B cell (primary cell): ENCODE measurements at regions not wholly inside any gene's neighbourhood (a gene's known extent, or its start where the extent isn't known, plus 50 kb on each side); places are given as distances from the start of the nearest gene placed in this dataset.

Experiments
- ATAC-seq: fragments of 200-7000 bp; cut with Tn5 transposase; one replicate; pipeline ENCODE4 v1.10.0; 2021; ENCODE audit warnings: low read depth, mild to moderate bottlenecking, moderate number of reproducible peaks, moderate library complexity
- CTCF ChIA-PET: fragments of 350-600 bp; sonication (Branson Sonifier 250); formaldehyde crosslinking; loops from one replicate; lab custom pipeline; 2021; ENCODE audit warnings: antibody characterized with exemption, inconsistent platforms; lab: Charles Lee
- POLR2A ChIA-PET: fragments of 350-600 bp; sonication (Branson Sonifier 250); formaldehyde crosslinking; loops from one replicate; lab custom pipeline; 2021; ENCODE audit warnings: antibody characterized with exemption; lab: Charles Lee
- DNase-seq: peaks from one replicate; pipeline ENCODE4 v3.0.0; 2013
- H2AFZ ChIP-seq: 2 replicates; pipeline ENCODE4 v1.6.1; 2012; ENCODE audit warnings: mild to moderate bottlenecking, low read depth, low read length; ENCODE audit not compliant: insufficient read depth, poor library complexity, severe bottlenecking
- H3K27ac ChIP-seq, 2 donors: 1 replicate in 1 of 2; 2 replicates in 1 of 2; pipeline ENCODE4 v1.5.1; 2012 to 2013; ENCODE audit warnings: low read length in 2 of 2, mild to moderate bottlenecking in 2 of 2, moderate library complexity in 1 of 2
- H3K27me3 ChIP-seq, 4 experiments: fragments of 200-600 bp in 1 of 4; sonication (generic) in 1 of 4; replicated peaks in 1 of 4; 1 replicate in 2 of 4; 2 replicates in 2 of 4; pipeline versions ENCODE4 v1.6.1 to v1.7.0; 2013 to 2016; ENCODE audit warnings: low read length in 3 of 4, mild to moderate bottlenecking in 2 of 4, mixed read lengths in 1 of 4, moderate library complexity in 1 of 4; ENCODE audit not compliant: insufficient read depth in 4 of 4, control insufficient read depth in 3 of 4; ENCODE audit errors: control extremely low read depth in 1 of 4
- H3K36me3 ChIP-seq, 2 experiments: replicated peaks in 1 of 2; 1 replicate in 1 of 2; 2 replicates in 1 of 2; pipeline versions ENCODE4 v1.6.1 to v1.7.1; 2013; ENCODE audit warnings: low read length in 1 of 2; ENCODE audit not compliant: insufficient read depth in 2 of 2, control insufficient read depth in 1 of 2; ENCODE audit errors: control extremely low read depth in 1 of 2, extremely low read depth in 1 of 2
- H3K4me1 ChIP-seq, 2 donors: fragments of 200-600 bp in 1 of 2; sonication (generic) in 1 of 2; 1 replicate in 1 of 2; 2 replicates in 1 of 2; pipeline versions ENCODE4 v1.5.1 to v1.6.1; 2013 to 2017; ENCODE audit warnings: low read length in 2 of 2; ENCODE audit not compliant: control insufficient read depth in 2 of 2, insufficient read depth in 2 of 2
- H3K4me2 ChIP-seq: replicated peaks from 2 replicates; pipeline ENCODE3; 2012; ENCODE audit warnings: mild to moderate bottlenecking, low read depth, low read length; ENCODE audit not compliant: poor library complexity, severe bottlenecking
- H3K4me3 ChIP-seq, 5 experiments: fragments of 200-600 bp in 1 of 5; sonication (generic) in 1 of 5; 1 replicate in 3 of 5; 2 replicates in 2 of 5; pipeline versions ENCODE4 v1.5.1 to v1.7.0; 2011 to 2016; ENCODE audit warnings: low read length in 4 of 5, mild to moderate bottlenecking in 4 of 5, low read depth in 2 of 5, control low read depth in 1 of 5, moderate library complexity in 1 of 5; ENCODE audit not compliant: insufficient read depth in 1 of 5; ENCODE audit errors: control extremely low read depth in 1 of 5, extremely low read depth in 1 of 5
- H3K79me2 ChIP-seq: fragments of 200-600 bp; sonication (generic); one replicate; pipeline ENCODE4 v1.6.0; 2016; ENCODE audit warnings: low read length; ENCODE audit not compliant: control insufficient read depth, insufficient read depth
- H3K9ac ChIP-seq: fragments of 200-600 bp; sonication (generic); 2 replicates; pipeline ENCODE4 v1.6.1; 2017; ENCODE audit warnings: mild to moderate bottlenecking, low read length, moderate library complexity
- H3K9me3 ChIP-seq, 3 donors: one replicate each; pipeline versions ENCODE4 v1.6.1 to v1.7.1; 2013; ENCODE audit warnings: low read length in 2 of 3; ENCODE audit not compliant: control insufficient read depth in 2 of 3, insufficient read depth in 1 of 3; ENCODE audit errors: control extremely low read depth in 1 of 3
- H4K20me1 ChIP-seq: 2 replicates; pipeline ENCODE4 v1.6.0; 2012; ENCODE audit warnings: mild to moderate bottlenecking, low read length; ENCODE audit not compliant: insufficient read depth, control insufficient read depth, poor library complexity, severe bottlenecking
- H3K27ac Mint-ChIP-seq: one replicate; pipeline ENCODE4 v1.8.0; 2021; ENCODE audit warnings: mixed read lengths
- H3K27me3 Mint-ChIP-seq: one replicate; pipeline ENCODE4 v1.8.0; 2021; ENCODE audit warnings: mixed read lengths
- H3K4me1 Mint-ChIP-seq: one replicate; pipeline ENCODE4 v1.8.0; 2021; ENCODE audit warnings: mixed read lengths
- H3K4me3 Mint-ChIP-seq: one replicate; pipeline ENCODE4 v1.8.0; 2021; ENCODE audit warnings: mixed read lengths
- H3K9me3 Mint-ChIP-seq: one replicate; pipeline ENCODE4 v1.8.0; 2022; ENCODE audit warnings: mixed read lengths; ENCODE audit not compliant: insufficient read depth
- EZH2 ChIP-seq: IDR thresholded peaks from 2 replicates; pipeline ENCODE4 v1.6.1; 2012; ENCODE audit warnings: borderline replicate concordance, low read depth, mild to moderate bottlenecking, moderate library complexity, low read length; ENCODE audit not compliant: insufficient read depth, poor library complexity, severe bottlenecking
- WGBS: methylation state at CpG from one replicate; pipeline ENCODE4 v1.1.5; 2013; ENCODE audit warnings: missing lambda C conversion rate; ENCODE audit not compliant: insufficient coverage; 5-methylcytosine and 5-hydroxymethylcytosine counted together
- intact Hi-C: fragments of 100-400 bp; cut with micrococcal nuclease; formaldehyde crosslinking; loops from one replicate; pipeline ENCODE4 v1.10.0; 2022
- TF ChIP-seq, protein P1 (sequence below): fragments of 200-600 bp; IDR thresholded peaks from one replicate; pipeline ENCODE4 v1.8.0; 2022; ENCODE audit warnings: antibody characterized with exemption, mild to moderate bottlenecking

DNA sequence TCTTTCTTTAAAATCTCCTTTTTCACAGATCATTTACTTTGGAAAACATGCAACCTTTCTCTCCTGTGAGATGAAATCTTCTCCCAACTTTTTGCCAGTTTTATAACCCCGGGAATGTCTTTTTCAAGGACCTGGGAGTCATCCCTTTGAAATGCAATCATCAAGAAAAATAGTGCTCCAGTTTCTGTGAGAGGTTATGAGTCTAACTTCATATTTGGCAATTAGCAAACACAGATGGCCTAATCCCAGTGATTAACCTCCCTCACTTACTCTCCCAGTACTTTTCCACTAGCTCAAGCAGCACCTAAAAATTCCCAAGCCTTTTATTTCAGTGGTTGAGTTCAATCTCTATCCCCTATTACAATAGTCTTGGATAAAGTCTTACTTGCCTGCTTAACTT is 185.8 kb upstream of the TMEM106B start:
- no peaks in the 10 kb centered on the region for H3K9me3 Mint-ChIP-seq
- Histone ChIP-seq H3K4me3 (no peak overlapping the region), H3K79me2 (no peaks in the 10 kb centered on the region), H4K20me1 (no peaks in the 10 kb centered on the region), H3K9me3 (no peaks in the 10 kb centered on the region), H3K36me3 (no peaks in the 10 kb centered on the region), H3K4me2 (no peak overlapping the region), H2AFZ (no peak overlapping the region), H3K27ac (no peak overlapping the region), H3K4me1 (no peaks in the 10 kb centered on the region), H3K9ac (no peak overlapping the region), H3K27me3 (no peaks in the 10 kb centered on the region)
- TF ChIP-seq, protein P1, sequence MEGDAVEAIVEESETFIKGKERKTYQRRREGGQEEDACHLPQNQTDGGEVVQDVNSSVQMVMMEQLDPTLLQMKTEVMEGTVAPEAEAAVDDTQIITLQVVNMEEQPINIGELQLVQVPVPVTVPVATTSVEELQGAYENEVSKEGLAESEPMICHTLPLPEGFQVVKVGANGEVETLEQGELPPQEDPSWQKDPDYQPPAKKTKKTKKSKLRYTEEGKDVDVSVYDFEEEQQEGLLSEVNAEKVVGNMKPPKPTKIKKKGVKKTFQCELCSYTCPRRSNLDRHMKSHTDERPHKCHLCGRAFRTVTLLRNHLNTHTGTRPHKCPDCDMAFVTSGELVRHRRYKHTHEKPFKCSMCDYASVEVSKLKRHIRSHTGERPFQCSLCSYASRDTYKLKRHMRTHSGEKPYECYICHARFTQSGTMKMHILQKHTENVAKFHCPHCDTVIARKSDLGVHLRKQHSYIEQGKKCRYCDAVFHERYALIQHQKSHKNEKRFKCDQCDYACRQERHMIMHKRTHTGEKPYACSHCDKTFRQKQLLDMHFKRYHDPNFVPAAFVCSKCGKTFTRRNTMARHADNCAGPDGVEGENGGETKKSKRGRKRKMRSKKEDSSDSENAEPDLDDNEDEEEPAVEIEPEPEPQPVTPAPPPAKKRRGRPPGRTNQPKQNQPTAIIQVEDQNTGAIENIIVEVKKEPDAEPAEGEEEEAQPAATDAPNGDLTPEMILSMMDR, result no peak
- TF ChIP-seq EZH2, result no peak
- ATAC-seq, result no peak
- intact Hi-C loops, result no loop called here
- WGBS, result no CpG with 5 or more reads among the region's 1 CpG
- no peaks in the 10 kb centered on the region for H3K27me3 Mint-ChIP-seq
- no peak for DNase-seq
- H3K27ac Mint-ChIP-seq, result no peak overlapping the region
- no peaks in the 10 kb centered on the region for H3K4me1 Mint-ChIP-seq
- CTCF ChIA-PET, result no interaction called here
- POLR2A ChIA-PET, result no interaction called here
- H3K4me3 Mint-ChIP-seq, result no peak overlapping the region

DNA sequence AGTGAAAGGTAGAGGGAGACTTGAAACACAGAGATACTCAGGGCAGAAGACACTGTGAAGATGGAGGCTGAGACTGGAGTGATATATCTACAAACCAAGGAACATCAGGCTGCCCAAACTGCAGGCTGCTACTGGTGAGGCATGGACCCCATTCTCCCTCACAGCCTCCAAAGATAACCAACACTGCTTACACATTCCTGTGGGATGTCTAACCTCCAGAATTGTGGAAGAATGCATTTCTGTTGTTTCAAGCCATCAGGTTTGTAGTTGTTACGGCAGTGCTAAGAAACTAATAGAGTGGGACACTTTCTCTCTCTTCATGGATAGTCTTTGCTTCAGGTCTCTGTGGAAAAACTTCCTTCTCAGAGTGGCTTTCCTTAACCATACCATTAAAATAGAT is 182.6 kb upstream of the TMEM106B start:
- WGBS, result 100% methylated on average over 1 of the region's 1 CpG

More for the DNA sequence above, 182.6 kb upstream of the TMEM106B start:
- no peak overlapping the region for H3K27ac ChIP-seq
- H2AFZ ChIP-seq, result no peak overlapping the region
- H4K20me1 ChIP-seq, result no peaks in the 10 kb centered on the region
- Mint-ChIP-seq H3K4me1 (no peaks in the 10 kb centered on the region), H3K27me3 (no peaks in the 10 kb centered on the region), H3K27ac (no peak overlapping the region), H3K4me3 (no peak overlapping the region), H3K9me3 (no peaks in the 10 kb centered on the region)
- no peaks in the 10 kb centered on the region for H3K27me3 ChIP-seq
- intact Hi-C loops, result no loop called here
- ChIA-PET POLR2A (no interaction called here), CTCF (no interaction called here)
- DNase-seq (no peak), ATAC-seq (no peak)
- H3K4me2 ChIP-seq, result no peak overlapping the region
- H3K79me2 ChIP-seq, result no peaks in the 10 kb centered on the region
- no peak overlapping the region for H3K4me3 ChIP-seq
- no peaks in the 10 kb centered on the region for H3K4me1 ChIP-seq
- TF ChIP-seq, protein P1, result no peak
- no peak for TF ChIP-seq EZH2
- no peak overlapping the region for H3K9ac ChIP-seq
- no peaks in the 10 kb centered on the region for H3K36me3 ChIP-seq
- H3K9me3 ChIP-seq, result no peaks in the 10 kb centered on the region
